Hindlimb muscle (tissue), 1 donor: ENCODE measurements at regions not wholly inside any gene's neighbourhood (a gene's known extent, or its start where the extent isn't known, plus 50 kb on each side); places are given as distances from the start of the nearest gene placed in this dataset.

Experiments
- DNase-seq: peaks from one replicate; pipeline ENCODE4 v3.0.0-alpha.2; 2013

DNA sequence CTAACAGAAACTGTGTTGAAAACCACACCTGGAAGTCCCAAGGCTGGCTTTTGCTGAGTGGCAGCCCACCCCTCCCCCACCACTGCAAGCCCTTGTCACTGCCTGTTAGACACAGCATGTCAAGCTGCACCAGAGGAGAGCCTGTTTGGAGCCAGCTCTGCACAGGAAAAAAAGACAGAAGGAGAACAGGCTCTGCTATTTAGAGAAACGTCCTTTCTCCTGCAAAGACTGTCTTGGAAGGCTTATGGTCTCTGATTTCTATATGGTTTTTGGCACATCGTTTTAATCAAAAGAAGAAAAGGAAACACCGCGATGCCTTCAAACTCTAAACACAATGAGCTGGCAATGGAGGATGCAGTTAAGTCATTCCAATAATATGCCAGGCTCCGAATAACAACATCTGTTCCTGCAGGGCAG, 275.5 kb downstream of the MAP2K4 start:
- DNase-seq: no peak

DNA sequence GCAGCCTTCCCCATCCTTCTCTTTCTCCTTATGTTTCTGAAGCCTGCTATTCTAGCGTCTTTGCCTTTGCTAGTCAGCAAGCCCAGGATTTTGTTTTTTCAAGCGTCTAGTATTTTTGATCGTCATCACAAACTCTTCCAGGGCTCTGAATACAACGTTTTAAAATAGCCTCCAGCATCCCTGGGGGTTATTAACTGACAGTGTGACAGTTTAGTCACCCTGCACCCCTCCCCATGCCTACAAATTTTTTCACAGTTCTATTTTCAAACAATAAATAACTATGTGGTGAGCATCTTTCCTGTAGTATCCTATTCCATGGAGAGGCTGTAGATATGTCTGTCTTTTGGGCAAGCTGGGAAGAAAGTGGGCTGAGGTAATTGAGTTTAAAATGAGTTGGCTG, 280.9 kb downstream of the MAP2K4 start:
- DNase-seq: no peak

DNA sequence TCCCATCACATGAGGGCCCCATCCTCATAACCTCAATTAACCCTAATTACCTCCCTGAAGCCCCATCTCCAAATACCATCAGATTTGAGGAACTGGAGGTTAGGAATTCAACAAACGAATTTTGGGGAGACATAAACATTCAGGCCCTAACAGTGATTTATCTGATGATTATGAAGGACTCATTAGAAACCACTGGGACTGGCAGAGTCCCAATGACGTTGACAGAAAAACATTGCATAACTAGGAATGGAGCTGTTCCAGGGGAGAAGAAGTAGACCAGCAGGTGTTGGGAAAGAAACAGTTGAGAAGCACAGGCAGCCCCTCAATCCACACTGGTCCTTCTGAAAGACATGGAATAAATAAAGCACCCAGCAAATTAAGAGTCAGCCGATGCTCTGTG, 282.0 kb downstream of the MAP2K4 start:
- DNase-seq: no peak

DNA sequence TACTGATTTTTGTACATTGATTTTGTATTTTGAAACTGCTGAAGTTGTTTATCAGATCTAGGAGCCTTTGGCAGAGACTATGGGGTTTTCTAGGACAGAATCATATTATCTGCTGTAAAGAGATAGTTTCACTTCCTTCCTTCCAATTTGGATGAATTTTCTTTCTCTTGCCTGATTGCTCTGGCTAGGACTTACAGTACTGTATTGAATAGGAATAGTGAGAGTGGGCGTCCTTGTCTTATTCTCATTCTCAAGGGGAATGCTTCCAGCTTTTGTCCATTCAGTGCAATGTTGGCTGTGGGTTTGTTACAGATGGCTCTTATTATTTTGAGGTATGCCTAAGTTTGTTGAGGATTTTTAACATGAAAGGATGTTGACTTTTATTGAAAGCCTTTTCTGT, 290.1 kb downstream of the MAP2K4 start:
- DNase-seq: no peak

DNA sequence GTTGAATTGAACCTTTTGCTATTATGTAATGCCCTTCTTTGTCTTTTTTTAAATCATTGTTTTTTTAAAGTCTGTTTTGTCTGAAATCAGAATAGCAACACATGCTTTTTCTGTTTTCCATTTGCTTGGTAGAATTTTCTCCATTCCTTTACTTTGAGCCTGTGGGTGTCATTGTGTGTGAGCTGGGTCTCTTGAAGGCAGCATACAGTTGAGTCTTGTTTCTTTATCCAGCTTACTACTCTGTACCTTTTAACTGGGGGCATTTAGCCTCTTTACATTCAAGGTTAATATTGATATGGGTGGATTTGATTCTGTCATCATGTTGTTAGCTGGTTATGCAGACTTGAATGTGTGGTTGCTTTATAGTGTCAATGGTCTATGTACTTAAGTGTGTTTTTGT, 292.0 kb downstream of the MAP2K4 start:
- DNase-seq: no peak

DNA sequence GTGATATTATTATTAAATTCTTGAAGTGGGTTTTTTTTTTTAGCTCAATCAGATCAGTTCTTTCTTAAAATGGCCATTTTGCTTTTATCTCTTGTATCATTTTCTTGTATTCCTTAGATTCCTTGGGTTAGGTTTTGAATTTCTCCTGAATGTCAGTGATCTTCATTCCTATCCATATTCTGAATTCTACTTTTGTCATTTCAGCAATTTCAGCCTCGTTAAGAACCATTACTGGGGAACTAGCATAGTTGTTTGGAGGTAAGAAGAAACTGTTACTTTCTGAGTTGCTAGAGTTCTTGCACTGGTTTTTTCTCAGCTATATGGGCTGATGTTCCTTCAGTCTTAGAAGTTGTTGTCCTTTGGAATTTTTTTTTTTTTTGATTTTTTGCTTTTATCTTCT, 293.1 kb downstream of the MAP2K4 start:
- no peak for DNase-seq

DNA sequence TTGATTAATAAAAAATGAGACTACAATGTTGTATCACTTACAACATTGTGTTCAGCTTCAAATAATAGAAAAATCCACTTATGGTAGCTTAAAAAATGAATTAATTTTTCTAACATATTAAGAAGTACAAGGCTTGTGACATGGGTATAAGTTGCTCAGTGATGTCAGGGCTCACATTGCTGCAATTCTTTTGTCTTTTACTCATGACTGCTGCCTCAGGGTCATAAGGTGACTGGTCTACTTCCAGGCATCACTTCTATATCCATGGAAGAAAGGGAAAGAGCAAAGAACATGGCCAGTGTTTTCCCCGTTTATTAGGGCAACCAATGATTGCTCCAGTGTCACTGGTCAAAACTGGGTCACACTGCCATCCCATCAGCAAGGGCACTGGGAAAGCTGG, 295.3 kb downstream of the MAP2K4 start:
- DNase-seq: no peak

DNA sequence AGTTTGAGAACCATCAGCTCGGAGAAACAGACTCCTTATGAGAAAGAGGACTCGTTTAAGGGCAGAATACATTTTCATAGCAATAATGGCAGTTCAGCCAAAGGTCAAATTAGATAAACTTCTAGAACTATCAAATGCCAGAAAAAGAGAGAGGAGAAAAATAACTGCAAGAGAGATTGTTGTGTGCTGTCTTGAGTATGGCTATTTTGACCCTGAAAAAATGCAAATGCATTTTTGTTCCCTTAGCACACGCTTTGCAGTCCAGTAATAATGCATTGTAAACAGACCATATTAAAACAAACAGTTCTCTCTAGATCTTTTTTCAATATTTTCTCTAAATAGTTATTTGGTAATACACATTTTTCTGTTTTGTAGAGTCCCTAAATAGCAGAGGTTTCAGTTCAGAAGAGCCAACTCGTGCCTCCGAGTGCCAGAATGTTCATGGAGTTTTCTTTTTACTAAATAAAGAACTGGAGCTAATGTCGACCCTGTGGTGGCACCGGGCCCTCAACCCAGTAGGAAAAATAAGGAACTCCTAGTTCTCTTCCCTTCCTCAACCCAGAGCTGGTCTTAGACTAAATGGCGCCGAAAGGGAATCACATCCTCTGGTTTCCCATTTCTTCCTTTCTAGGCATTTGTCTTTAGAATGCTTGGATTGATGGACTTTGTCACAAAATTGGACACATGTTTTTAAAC, 298.0 kb downstream of the MAP2K4 start:
- DNase-seq: no peak

DNA sequence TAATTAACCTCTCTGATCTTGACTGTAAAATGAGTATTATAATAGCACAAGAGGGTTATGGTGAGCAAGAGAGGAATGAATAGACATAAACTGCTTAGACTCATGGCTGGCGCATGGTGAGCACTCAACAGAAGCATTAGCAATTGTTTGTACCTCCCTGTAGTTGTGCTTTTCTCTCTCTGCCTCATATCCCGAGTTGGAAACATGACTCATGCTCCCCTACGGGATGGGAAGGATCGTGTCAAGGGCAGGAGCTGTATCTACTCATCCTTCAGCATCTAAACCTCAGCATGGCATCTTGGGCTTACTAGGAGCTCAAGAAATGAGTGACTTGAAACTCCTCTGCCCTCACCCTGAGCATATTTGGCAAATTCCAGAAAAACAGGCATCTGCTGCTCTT, 299.6 kb downstream of the MAP2K4 start:
- DNase-seq: no peak

DNA sequence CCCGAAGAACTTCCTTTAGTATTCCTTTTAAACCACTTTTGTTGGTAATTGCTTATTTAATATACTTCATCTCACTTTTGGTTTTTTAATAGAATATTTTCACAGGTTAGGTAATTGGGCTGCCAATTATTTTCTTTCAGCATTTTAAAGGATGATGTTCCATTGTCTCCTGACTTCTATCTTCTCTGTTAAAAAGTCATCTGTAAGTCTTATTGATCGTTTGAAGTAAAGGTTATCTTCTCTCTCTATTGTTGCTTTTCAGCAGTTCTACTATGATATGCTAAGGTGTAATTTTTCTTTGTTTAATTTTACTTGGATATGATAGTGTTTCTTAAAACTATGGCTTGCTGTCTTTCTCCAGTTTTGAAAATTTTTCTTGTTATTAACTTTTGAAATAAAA, 307.5 kb downstream of the MAP2K4 start:
- DNase-seq: no peak

DNA sequence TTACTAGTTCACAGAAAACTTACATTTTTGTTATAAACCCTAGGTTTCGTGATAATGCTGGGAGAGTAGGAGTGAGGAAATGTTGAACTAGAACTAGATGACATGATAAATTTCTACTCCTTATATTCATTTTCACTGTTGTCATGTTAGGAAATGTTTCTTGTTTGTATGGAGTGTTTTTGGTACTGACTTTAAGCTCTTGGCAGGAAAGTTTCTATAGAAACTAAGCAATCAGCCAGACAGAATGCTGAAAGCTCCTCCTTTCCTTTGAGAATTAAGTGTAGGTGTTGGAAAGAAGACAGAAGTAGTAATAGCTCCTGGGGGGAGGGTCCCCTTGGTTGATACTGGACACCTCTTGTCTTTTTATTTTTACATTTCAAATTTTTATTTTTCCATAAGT, 309.8 kb downstream of the MAP2K4 start:
- DNase-seq: no peak

DNA sequence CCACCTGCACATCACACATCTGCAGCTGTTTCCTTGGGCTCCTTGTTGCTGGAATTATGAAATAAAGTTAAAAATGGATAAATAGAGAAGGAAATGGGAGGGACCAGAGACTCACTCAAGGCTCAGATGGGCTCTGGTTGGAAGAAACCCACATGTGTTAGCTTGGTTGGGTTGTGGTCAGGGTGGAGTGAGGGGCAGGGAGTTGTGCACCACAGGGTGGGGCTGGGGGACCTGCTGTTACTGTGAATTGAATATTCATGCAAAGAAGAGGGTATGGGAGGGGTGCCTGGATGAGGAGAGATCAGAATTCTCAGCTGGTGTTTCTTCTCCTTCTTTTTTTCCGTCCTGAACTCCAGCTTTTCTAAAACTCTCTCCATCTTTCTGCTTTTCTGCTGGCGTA, 320.7 kb downstream of the MAP2K4 start:
- no peak for DNase-seq

DNA sequence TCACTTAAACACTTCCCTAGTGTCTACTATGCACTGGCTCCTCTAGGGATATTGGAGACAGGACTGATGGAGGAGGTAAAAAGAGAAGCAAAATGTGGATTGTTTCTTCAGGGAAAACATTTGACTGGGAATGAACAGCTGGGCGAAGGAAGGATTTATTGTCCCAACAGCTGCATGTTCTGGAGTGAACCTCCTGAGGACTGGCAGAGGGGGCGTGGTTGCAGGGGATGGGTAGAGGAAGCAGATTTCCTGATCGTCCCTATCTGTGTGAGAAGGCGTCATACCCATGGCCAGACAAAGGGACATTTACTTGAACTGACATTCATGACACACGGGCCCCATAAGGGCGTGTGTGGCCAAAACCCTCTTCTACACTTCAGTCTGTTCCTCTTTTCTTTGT, 321.5 kb downstream of the MAP2K4 start:
- DNase-seq: no peak

DNA sequence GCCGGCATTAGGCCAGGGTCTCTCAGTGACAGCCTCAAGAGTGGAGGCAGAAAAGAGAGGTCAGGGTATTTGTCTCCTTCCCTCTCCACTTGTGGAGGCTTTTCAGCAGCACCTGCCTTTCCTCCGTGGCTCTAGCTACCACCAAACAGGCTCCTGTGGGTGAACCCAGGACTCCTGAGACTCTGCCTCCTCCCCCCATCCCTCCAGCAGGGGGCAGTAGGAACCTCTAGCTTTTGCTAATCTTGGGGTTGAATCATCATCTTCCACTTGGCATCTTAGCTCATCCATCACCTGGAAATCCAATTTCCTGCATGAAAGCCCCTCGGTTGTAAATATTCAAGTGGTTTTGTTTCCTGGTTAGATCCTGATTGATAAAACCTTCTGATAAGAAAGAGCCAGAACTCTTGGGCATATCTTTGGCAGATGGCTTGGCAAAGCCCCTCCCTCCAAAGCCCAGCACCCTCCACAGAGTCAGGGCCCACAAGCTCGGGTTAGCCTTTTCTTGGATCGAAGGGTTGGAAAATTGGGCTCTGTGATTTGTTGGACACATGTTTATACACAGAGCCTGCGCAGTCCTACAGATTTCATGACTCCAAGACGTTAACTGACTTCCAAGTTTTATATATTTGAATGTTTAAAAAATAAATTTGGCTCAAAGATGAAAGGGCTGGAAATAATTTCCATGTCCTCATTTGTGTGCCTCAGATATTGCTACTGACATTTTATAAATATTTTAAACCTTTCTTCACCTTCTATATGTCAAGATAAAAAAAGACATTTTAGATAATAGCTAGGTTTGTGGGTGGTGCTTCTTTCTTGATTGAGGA, 322.1 kb downstream of the MAP2K4 start:
- DNase-seq: no peak

DNA sequence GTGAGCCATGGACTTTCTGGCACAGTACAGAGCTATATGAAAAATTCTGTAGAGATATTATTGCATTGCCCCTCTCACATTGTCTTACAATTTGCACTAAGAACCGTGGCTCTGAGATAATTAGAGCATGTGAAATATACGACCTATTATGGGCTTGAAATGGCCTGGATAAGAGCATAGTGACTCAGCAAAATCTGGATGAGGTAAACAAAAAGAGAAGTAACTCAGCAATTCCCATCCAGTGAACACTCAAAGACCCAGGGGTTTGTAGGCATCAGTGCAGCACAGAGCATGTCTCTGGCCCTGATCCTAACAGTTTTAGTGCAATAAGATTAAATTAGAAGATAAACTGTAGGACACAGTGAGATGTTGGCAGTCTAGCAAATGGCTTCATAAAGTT, 317.2 kb upstream of the MYOCD start:
- DNase-seq: no peak

DNA sequence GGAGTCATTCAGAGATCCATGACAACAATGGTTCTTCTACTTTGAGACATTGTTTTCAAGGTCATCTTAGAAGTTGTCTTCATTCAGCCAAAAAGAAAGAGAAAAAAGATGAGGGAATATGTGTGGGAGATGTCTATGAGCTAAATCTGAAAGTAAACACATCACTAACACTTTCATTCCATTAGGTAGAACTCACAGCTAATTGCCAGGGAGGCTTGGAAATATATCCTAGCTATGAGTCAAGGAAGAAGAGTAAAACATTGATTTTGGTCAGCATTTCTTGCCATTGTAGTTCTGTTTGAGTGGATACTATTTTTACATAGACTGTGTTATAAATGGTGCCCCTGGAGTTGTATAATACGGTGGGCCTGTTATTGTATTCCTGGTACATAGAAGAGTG, 316.4 kb upstream of the MYOCD start:
- DNase-seq: no peak

DNA sequence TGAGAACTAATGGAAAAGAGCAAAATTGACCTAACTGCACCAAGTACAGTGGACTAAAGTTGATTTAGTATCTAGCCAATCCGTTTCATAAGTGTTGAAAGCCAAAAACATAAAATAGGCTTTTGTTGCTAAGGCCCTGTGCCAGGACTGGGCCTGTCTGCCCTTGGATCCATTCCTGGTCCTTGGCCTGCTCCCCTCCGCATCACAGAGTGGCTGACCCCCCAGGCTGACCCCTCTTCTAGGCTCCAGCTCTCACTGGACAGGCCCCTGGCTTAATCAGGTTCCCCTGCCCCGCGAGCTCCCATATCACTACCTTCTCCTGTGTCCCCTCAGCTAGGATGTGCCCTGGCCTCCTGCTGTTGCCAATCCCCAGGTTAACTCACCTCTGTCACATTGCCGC, 313.6 kb upstream of the MYOCD start:
- no peak for DNase-seq

DNA sequence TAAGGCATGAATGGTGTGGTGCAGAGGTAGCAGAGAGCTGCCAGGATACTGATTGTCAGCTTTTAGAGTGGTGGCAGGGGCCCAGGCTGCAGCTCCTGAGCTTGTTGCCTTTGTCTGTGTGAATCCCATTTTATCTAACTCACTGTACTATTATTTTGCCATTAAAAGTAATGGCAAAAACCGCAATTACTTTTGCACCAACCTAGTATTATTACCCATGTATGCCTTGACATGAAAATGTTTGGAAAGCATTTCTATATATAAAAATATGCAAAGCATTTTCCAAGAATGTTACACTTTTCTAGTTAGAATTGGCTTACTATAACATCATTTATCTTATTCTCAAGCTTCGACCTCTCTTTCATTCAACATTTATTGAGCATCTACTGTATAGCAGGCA, 308.1 kb upstream of the MYOCD start:
- DNase-seq: no peak

DNA sequence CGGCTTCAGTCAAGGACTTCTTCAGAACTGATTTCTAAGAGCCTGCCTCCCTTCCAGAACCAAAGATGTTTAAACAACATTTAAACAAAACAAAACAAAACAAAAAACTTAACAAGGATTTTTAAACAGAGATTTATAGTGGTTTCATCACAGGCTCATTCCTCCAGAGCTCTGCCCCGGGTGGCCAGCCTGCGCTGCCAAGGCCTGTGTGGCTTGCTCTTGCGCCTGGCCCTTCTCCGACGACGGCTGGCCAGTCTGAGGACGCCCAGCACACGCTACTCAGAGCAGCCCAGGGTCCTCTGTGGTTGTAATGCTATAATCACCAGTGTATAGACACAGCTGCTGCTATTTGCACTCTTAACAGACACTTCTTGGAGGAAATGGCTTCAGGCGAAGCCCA, 307.2 kb upstream of the MYOCD start:
- DNase-seq: no peak

DNA sequence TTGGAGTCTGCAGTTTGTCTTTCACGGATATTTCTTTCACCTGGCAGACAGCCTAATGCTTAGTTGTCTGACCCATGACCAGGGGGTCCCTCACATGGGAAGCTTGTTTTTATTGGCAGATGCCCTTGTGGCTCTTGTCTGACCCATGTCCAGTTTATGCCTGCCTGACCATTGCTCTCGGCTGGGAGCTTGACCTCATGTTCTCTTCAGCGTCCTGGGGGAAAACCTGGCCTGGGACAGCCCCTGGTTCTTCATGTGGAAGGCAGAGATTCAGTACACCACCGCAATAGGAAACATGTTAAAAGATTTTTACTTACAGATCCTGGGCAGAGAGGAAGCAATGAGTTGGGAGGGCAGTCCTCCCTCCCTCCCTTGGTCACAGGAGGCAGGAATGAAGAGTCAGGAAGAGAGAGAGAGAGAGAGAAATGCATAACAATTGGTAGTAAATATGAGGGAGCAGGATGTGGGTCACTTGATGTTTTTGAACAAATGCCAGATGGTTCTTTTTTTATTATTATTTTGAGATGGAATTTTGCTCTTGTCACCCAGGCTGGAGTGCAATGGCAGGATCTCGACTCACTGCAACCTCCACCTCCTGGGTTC, 302.7 kb upstream of the MYOCD start:
- DNase-seq: no peak

DNA sequence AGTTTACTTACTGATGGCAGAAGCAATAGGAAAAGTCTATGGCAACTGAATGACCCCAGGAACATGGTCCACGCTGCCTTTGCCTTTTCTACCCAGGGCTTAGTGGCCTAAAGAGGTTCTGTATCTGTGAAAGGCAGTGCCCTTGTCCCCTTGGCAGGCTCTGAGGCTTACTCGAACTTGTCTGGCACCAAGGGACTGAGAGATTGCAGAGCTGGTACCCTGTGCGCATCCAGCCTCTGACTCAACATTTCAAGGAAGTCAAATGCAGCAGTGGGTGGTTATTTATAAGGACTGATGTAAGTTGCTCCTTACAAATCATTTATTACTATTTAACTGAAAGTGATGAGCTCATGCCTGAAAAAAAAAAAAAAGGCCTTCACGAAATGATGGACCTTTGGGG, 299.9 kb upstream of the MYOCD start:
- no peak for DNase-seq

DNA sequence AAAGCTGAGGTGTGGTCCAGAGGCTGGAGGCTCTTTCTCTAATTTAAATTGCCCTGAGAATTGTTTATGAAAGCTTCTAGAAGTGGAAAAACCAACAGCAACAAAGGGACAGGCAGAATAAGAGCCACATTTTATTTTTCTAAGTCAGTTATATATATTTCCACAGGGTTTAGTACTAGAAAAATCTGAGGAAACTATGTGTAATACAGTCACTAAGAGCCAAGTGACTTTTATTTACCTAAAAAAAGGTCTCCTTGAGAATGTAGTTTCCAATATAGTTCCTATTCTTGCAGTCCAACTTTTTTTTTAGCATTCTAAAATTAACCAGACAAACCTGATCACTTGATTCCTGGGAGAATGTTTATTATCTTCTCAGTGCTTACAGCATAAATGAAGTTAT, 296.6 kb upstream of the MYOCD start:
- DNase-seq: no peak

DNA sequence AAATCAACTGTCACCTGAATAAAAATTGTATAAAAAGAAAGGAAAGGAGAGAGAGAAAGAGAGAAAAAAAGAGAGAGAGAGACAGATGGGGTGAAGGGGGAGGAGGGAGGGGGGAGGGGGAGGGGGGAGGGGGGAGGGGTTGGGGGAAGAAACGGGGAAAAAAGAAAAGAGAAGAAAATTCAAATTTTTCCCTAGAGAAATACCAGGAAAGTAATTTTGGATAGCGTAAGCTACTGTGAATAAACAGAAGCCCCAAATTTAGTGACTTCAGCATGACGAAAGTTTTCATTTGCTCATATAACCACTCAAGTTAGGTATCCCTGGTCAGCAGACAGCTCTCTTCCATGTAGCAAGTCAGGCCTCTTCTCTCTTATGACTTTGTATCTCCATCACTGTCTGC, 289.4 kb upstream of the MYOCD start:
- DNase-seq: no peak

DNA sequence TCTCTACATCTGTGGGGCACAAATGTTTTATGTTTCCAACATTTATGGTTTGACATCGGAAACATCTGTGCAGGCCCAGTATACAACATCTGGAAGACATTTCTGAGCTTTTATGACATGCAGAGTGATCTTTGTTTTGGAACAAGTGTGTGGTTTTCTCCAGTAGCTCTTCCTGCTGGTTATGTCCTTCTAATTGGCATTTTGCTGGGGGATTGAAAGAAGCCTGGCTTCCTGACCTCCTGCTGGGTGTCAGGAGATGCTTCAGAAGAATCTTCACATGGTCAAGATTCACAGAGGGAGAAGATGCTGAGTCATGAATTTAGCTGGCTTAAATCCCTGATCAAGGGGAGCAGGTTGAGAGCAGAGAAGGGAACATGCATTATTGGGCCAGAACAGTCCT, 279.5 kb upstream of the MYOCD start:
- no peak for DNase-seq
